ENCODE measurements at regions not wholly inside any gene's neighbourhood (a gene's known extent, or its start where the extent isn't known, plus 50 kb on each side); places are given as distances from the start of the nearest gene placed in this dataset.

DNA sequence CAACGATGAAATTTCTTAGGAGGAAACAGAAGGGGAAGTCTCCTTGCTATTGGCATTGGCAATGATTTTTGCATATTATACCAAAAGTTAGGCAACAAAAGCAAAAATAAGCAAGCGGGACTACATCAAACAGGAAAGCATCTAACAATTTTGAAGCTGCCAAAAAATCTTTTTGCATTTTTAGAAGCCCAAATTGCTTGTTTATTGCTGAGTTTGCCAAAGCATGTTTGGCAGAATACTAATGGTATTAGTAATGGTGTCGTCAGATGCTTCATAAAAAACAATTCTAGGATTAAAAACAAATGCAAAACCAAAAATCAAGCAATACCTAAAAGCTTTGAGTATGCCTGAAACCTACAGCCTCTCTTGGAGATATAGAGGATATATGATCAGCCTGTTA, 80.0 kb downstream of the GALR1 start:
- Histone ChIP-seq H3K27me3 (replicated peaks; ENCODE audit: insufficient read depth, low read depth, low read length, poor library complexity) (no peaks in the 10 kb centered on the region), H3K9me3 (ENCODE audit: low read depth, low read length, poor library complexity, severe bottlenecking) (peaks cover 19% of the 10 kb centered on the region), H3K36me3 (ENCODE audit: insufficient read depth, low read length, poor library complexity, severe bottlenecking) (no peaks in the 10 kb centered on the region), H3K27ac (ENCODE audit: low read depth, low read length, poor library complexity, severe bottlenecking) (no peak overlapping the region), H3K4me1 (ENCODE audit: insufficient read depth, low read length, poor library complexity, severe bottlenecking) (no peaks in the 10 kb centered on the region), H3K4me3 (ENCODE audit: low read depth, low read length, poor library complexity, severe bottlenecking) (no peak overlapping the region)
- BruUV-seq (replicated peaks): no TSS peak
- intact Hi-C loops (cut with micrococcal nuclease; ENCODE audit: unreplicated experiment): no loop called here
- CTCF ChIA-PET: no interaction called here
- POLR2A ChIA-PET (ENCODE audit: low non-redundant PET): no interaction called here
- TF ChIP-seq, protein P1, sequence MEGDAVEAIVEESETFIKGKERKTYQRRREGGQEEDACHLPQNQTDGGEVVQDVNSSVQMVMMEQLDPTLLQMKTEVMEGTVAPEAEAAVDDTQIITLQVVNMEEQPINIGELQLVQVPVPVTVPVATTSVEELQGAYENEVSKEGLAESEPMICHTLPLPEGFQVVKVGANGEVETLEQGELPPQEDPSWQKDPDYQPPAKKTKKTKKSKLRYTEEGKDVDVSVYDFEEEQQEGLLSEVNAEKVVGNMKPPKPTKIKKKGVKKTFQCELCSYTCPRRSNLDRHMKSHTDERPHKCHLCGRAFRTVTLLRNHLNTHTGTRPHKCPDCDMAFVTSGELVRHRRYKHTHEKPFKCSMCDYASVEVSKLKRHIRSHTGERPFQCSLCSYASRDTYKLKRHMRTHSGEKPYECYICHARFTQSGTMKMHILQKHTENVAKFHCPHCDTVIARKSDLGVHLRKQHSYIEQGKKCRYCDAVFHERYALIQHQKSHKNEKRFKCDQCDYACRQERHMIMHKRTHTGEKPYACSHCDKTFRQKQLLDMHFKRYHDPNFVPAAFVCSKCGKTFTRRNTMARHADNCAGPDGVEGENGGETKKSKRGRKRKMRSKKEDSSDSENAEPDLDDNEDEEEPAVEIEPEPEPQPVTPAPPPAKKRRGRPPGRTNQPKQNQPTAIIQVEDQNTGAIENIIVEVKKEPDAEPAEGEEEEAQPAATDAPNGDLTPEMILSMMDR (conservative IDR thresholded peaks at IDR 0.05; ENCODE audit: low read depth, low read length): no peak
- TF ChIP-seq EZH2 (IDR thresholded peaks at IDR 0.05; ENCODE audit: borderline replicate concordance, low read depth, low read length, poor library complexity, severe bottlenecking): no peak
- no peak for DNase-seq (ENCODE audit: low spot score)

- Histone ChIP-seq H3K9me3 (ENCODE audit: low read depth, low read length, poor library complexity, severe bottlenecking) (peaks cover 43% of the 10 kb centered on the region), H3K36me3 (ENCODE audit: insufficient read depth, low read length, poor library complexity, severe bottlenecking) (no peaks in the 10 kb centered on the region), H3K27me3 (replicated peaks; ENCODE audit: insufficient read depth, low read depth, low read length, poor library complexity) (no peaks in the 10 kb centered on the region), H3K4me3 (ENCODE audit: low read depth, low read length, poor library complexity, severe bottlenecking) (no peak overlapping the region), H3K4me1 (ENCODE audit: insufficient read depth, low read length, poor library complexity, severe bottlenecking) (no peaks in the 10 kb centered on the region), H3K27ac (ENCODE audit: low read depth, low read length, poor library complexity, severe bottlenecking) (no peak overlapping the region)
- no peak for DNase-seq (ENCODE audit: low spot score)
- BruUV-seq (replicated peaks): no TSS peak
- ChIA-PET CTCF (no interaction called here), POLR2A (ENCODE audit: low non-redundant PET) (no interaction called here)
- intact Hi-C loops (cut with micrococcal nuclease; ENCODE audit: unreplicated experiment): no loop called here
- TF ChIP-seq, protein P1 (conservative IDR thresholded peaks at IDR 0.05; ENCODE audit: low read depth, low read length): no peak
- no peak for TF ChIP-seq EZH2 (IDR thresholded peaks at IDR 0.05; ENCODE audit: borderline replicate concordance, low read depth, low read length, poor library complexity, severe bottlenecking)
Observed at GRCh38 chr18:77334876-77335275, 85.2 kb downstream of the GALR1 start.

DNA sequence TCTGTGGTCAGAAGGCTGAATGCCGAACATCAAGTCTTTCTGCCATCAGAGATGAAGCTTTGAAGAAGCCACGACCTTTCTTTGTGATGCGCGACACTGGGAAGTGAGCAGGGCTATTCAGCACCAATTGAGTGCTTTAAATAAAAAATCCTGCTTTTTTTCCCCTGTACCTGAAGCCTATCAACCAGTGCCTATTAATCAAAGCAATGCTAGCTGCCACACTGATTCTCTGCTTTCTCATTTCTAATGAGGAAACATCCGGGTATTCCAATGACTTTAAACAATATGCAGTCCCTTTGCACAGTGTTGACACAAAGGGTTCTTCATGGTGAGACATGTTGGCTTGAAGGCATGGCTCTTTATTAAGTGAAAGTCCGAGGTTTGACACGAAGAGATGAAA, 88.0 kb downstream of the GALR1 start:
- BruUV-seq (replicated peaks): no TSS peak

More for the DNA sequence above, 88.0 kb downstream of the GALR1 start:
- Histone ChIP-seq H3K27me3 (replicated peaks; ENCODE audit: insufficient read depth, low read depth, low read length, poor library complexity) (no peaks in the 10 kb centered on the region), H3K4me3 (ENCODE audit: low read depth, low read length, poor library complexity, severe bottlenecking) (no peak overlapping the region), H3K27ac (ENCODE audit: low read depth, low read length, poor library complexity, severe bottlenecking) (no peak overlapping the region), H3K36me3 (ENCODE audit: insufficient read depth, low read length, poor library complexity, severe bottlenecking) (no peaks in the 10 kb centered on the region), H3K4me1 (ENCODE audit: insufficient read depth, low read length, poor library complexity, severe bottlenecking) (no peaks in the 10 kb centered on the region), H3K9me3 (ENCODE audit: low read depth, low read length, poor library complexity, severe bottlenecking) (peaks cover 38% of the 10 kb centered on the region)
- intact Hi-C loops (cut with micrococcal nuclease; ENCODE audit: unreplicated experiment): no loop called here
- TF ChIP-seq EZH2 (IDR thresholded peaks at IDR 0.05; ENCODE audit: borderline replicate concordance, low read depth, low read length, poor library complexity, severe bottlenecking): no peak
- TF ChIP-seq, protein P1 (conservative IDR thresholded peaks at IDR 0.05; ENCODE audit: low read depth, low read length): no peak
- CTCF ChIA-PET: no interaction called here
- POLR2A ChIA-PET (ENCODE audit: low non-redundant PET): no interaction called here
- DNase-seq (ENCODE audit: low spot score): no peak
